ENCODE measurements at regions not wholly inside any gene's neighbourhood (a gene's known extent, or its start where the extent isn't known, plus 50 kb on each side); places are given as distances from the start of the nearest gene placed in this dataset.
"Not testable (repeated sequence)": the region's sequence is repeated elsewhere in the genome, so short reads cannot be mapped to it uniquely, and the experiment has no call there.

GRCh38 chr19:29154163-29154562, 58.8 kb downstream of the UQCRFS1 start:
- H3K4me1 ChIP-seq (ENCODE audit: control insufficient read depth, insufficient read depth, low read length, poor library complexity, severe bottlenecking): no peaks in the 10 kb centered on the region
- H3K36me3 ChIP-seq (ENCODE audit: control insufficient read depth, insufficient read depth, low read length): no peaks in the 10 kb centered on the region
- WGBS, 2 experiments (ENCODE audit: insufficient coverage in 2 of 2): 73 to 78% methylated on average over 1 to 2 of the region's 3 CpGs

GRCh38 chr19:29145756-29146155, 67.2 kb downstream of the UQCRFS1 start:
- H3K36me3 ChIP-seq (ENCODE audit: control insufficient read depth, insufficient read depth, low read length): no peaks in the 10 kb centered on the region
- 71 to 88% methylated on average over 1 to 4 of the region's 4 CpGs for WGBS, 2 experiments (ENCODE audit: insufficient coverage in 2 of 2)
- H3K4me3 ChIP-seq (ENCODE audit: extremely low read depth, insufficient read depth, low read length, poor library complexity, severe bottlenecking): no peak overlapping the region
- H3K4me1 ChIP-seq (ENCODE audit: control insufficient read depth, insufficient read depth, low read length, poor library complexity, severe bottlenecking): no peaks in the 10 kb centered on the region
- no peak overlapping the region for H3K27ac ChIP-seq (ENCODE audit: low read depth, low read length, severe bottlenecking)
- H3K9me3 ChIP-seq (ENCODE audit: control insufficient read depth, low read length): no peaks in the 10 kb centered on the region

More at GRCh38 chr19:29154163-29154562, 58.8 kb downstream of the UQCRFS1 start:
- Histone ChIP-seq H3K4me3 (ENCODE audit: extremely low read depth, insufficient read depth, low read length, poor library complexity, severe bottlenecking) (no peak overlapping the region), H3K27ac (ENCODE audit: low read depth, low read length, severe bottlenecking) (no peak overlapping the region), H3K9me3 (ENCODE audit: control insufficient read depth, low read length) (peaks cover 6% of the 10 kb centered on the region)

GRCh38 chr19:29143183-29143582, 69.8 kb downstream of the UQCRFS1 start:
- 79 to 88% methylated on average over 2 to 4 of the region's 4 CpGs for WGBS, 2 experiments (ENCODE audit: insufficient coverage in 2 of 2)
- no peak overlapping the region for H3K4me3 ChIP-seq (ENCODE audit: extremely low read depth, insufficient read depth, low read length, poor library complexity, severe bottlenecking)
- peaks cover 11% of the 10 kb centered on the region for H3K9me3 ChIP-seq (ENCODE audit: control insufficient read depth, low read length)

GRCh38 chr19:29139227-29139626, 73.7 kb downstream of the UQCRFS1 start:
- Histone ChIP-seq H3K36me3 (ENCODE audit: control insufficient read depth, insufficient read depth, low read length) (no peaks in the 10 kb centered on the region), H3K4me3 (ENCODE audit: extremely low read depth, insufficient read depth, low read length, poor library complexity, severe bottlenecking) (no peak overlapping the region), H3K4me1 (ENCODE audit: control insufficient read depth, insufficient read depth, low read length, poor library complexity, severe bottlenecking) (no peaks in the 10 kb centered on the region), H3K27ac (ENCODE audit: low read depth, low read length, severe bottlenecking) (no peak overlapping the region), H3K9me3 (ENCODE audit: control insufficient read depth, low read length) (peaks cover 11% of the 10 kb centered on the region)

More at GRCh38 chr19:29143183-29143582, 69.8 kb downstream of the UQCRFS1 start:
- H3K4me1 ChIP-seq (ENCODE audit: control insufficient read depth, insufficient read depth, low read length, poor library complexity, severe bottlenecking): no peaks in the 10 kb centered on the region
- no peak overlapping the region for H3K27ac ChIP-seq (ENCODE audit: low read depth, low read length, severe bottlenecking)
- no peaks in the 10 kb centered on the region for H3K36me3 ChIP-seq (ENCODE audit: control insufficient read depth, insufficient read depth, low read length)

GRCh38 chr19:29138206-29138605, 74.7 kb downstream of the UQCRFS1 start:
- no CpG with 5 or more reads among the region's 3 CpGs for WGBS, 2 experiments (ENCODE audit: insufficient coverage in 2 of 2)
- peaks cover 11% of the 10 kb centered on the region for H3K9me3 ChIP-seq (ENCODE audit: control insufficient read depth, low read length)

GRCh38 chr19:29131456-29131855, 81.5 kb downstream of the UQCRFS1 start:
- Histone ChIP-seq H3K9me3 (ENCODE audit: control insufficient read depth, low read length) (peaks cover 5% of the 10 kb centered on the region), H3K36me3 (ENCODE audit: control insufficient read depth, insufficient read depth, low read length) (no peaks in the 10 kb centered on the region), H3K4me1 (ENCODE audit: control insufficient read depth, insufficient read depth, low read length, poor library complexity, severe bottlenecking) (no peaks in the 10 kb centered on the region), H3K27ac (ENCODE audit: low read depth, low read length, severe bottlenecking) (no peak overlapping the region), H3K4me3 (ENCODE audit: extremely low read depth, insufficient read depth, low read length, poor library complexity, severe bottlenecking) (no peak overlapping the region)
- WGBS, 2 experiments (ENCODE audit: insufficient coverage in 2 of 2): 50 to 58% methylated on average over 1 to 2 of the region's 2 CpGs

More at GRCh38 chr19:29138206-29138605, 74.7 kb downstream of the UQCRFS1 start:
- not testable (repeated sequence) for H3K27ac ChIP-seq (ENCODE audit: low read depth, low read length, severe bottlenecking); H3K4me1 ChIP-seq (ENCODE audit: control insufficient read depth, insufficient read depth, low read length, poor library complexity, severe bottlenecking); H3K4me3 ChIP-seq (ENCODE audit: extremely low read depth, insufficient read depth, low read length, poor library complexity, severe bottlenecking); H3K36me3 ChIP-seq (ENCODE audit: control insufficient read depth, insufficient read depth, low read length)

GRCh38 chr19:29129148-29129547, 83.8 kb downstream of the UQCRFS1 start:
- peaks cover 5% of the 10 kb centered on the region for H3K9me3 ChIP-seq (ENCODE audit: control insufficient read depth, low read length)
- H3K36me3 ChIP-seq (ENCODE audit: control insufficient read depth, insufficient read depth, low read length): no peaks in the 10 kb centered on the region
- WGBS, 2 experiments (ENCODE audit: insufficient coverage in 2 of 2): 85% methylated on average over 13 of the region's 13 CpGs
- H3K4me3 ChIP-seq (ENCODE audit: extremely low read depth, insufficient read depth, low read length, poor library complexity, severe bottlenecking): no peak overlapping the region
- H3K4me1 ChIP-seq (ENCODE audit: control insufficient read depth, insufficient read depth, low read length, poor library complexity, severe bottlenecking): no peaks in the 10 kb centered on the region
- no peak overlapping the region for H3K27ac ChIP-seq (ENCODE audit: low read depth, low read length, severe bottlenecking)

GRCh38 chr19:29128203-29128602, 84.7 kb downstream of the UQCRFS1 start:
- 89 to 93% methylated on average over 7 to 8 of the region's 8 CpGs for WGBS, 2 experiments (ENCODE audit: insufficient coverage in 2 of 2)
- Histone ChIP-seq H3K9me3 (ENCODE audit: control insufficient read depth, low read length) (peaks cover 5% of the 10 kb centered on the region), H3K36me3 (ENCODE audit: control insufficient read depth, insufficient read depth, low read length) (no peaks in the 10 kb centered on the region), H3K4me3 (ENCODE audit: extremely low read depth, insufficient read depth, low read length, poor library complexity, severe bottlenecking) (no peak overlapping the region), H3K27ac (ENCODE audit: low read depth, low read length, severe bottlenecking) (no peak overlapping the region), H3K4me1 (ENCODE audit: control insufficient read depth, insufficient read depth, low read length, poor library complexity, severe bottlenecking) (no peaks in the 10 kb centered on the region)

- Histone ChIP-seq H3K27ac (ENCODE audit: low read depth, low read length, severe bottlenecking) (no peak overlapping the region), H3K4me3 (ENCODE audit: extremely low read depth, insufficient read depth, low read length, poor library complexity, severe bottlenecking) (no peak overlapping the region), H3K9me3 (ENCODE audit: control insufficient read depth, low read length) (no peaks in the 10 kb centered on the region), H3K36me3 (ENCODE audit: control insufficient read depth, insufficient read depth, low read length) (no peaks in the 10 kb centered on the region), H3K4me1 (ENCODE audit: control insufficient read depth, insufficient read depth, low read length, poor library complexity, severe bottlenecking) (no peaks in the 10 kb centered on the region)
- 65 to 79% methylated on average over 4 to 5 of the region's 5 CpGs for WGBS, 2 experiments (ENCODE audit: insufficient coverage in 2 of 2)
Measured at GRCh38 chr19:29122185-29122584, 90.8 kb downstream of the UQCRFS1 start.

GRCh38 chr19:29121684-29122083, 91.3 kb downstream of the UQCRFS1 start:
- Histone ChIP-seq H3K36me3 (ENCODE audit: control insufficient read depth, insufficient read depth, low read length) (no peaks in the 10 kb centered on the region), H3K4me3 (ENCODE audit: extremely low read depth, insufficient read depth, low read length, poor library complexity, severe bottlenecking) (no peak overlapping the region), H3K27ac (ENCODE audit: low read depth, low read length, severe bottlenecking) (no peak overlapping the region), H3K4me1 (ENCODE audit: control insufficient read depth, insufficient read depth, low read length, poor library complexity, severe bottlenecking) (no peaks in the 10 kb centered on the region), H3K9me3 (ENCODE audit: control insufficient read depth, low read length) (no peaks in the 10 kb centered on the region)
- 25% methylated on average over 2 of the region's 3 CpGs; no CpG with 5 or more reads in 1 of the 2 experiments for WGBS, 2 experiments (ENCODE audit: insufficient coverage in 2 of 2)

GRCh38 chr19:29120466-29120865, 92.5 kb downstream of the UQCRFS1 start:
- WGBS, 2 experiments (ENCODE audit: insufficient coverage in 2 of 2): 78 to 88% methylated on average over 4 to 5 of the region's 6 CpGs
- H3K9me3 ChIP-seq (ENCODE audit: control insufficient read depth, low read length): no peaks in the 10 kb centered on the region

More at GRCh38 chr19:29120466-29120865, 92.5 kb downstream of the UQCRFS1 start:
- H3K36me3 ChIP-seq (ENCODE audit: control insufficient read depth, insufficient read depth, low read length): no peaks in the 10 kb centered on the region
- H3K27ac ChIP-seq (ENCODE audit: low read depth, low read length, severe bottlenecking): no peak overlapping the region
- no peaks in the 10 kb centered on the region for H3K4me1 ChIP-seq (ENCODE audit: control insufficient read depth, insufficient read depth, low read length, poor library complexity, severe bottlenecking)
- no peak overlapping the region for H3K4me3 ChIP-seq (ENCODE audit: extremely low read depth, insufficient read depth, low read length, poor library complexity, severe bottlenecking)

Measured in mesodermal cell (in vitro differentiated cells).